Loucy (cell line): ENCODE measurements at regions not wholly inside any gene's neighbourhood (a gene's known extent, or its start where the extent isn't known, plus 50 kb on each side); places are given as distances from the start of the nearest gene placed in this dataset.

Source experiments
- H2AFZ ChIP-seq: fragments of 200-600 bp; sonication (generic); 2 replicates; pipeline ENCODE4 v1.6.0; 2016; ENCODE audit warnings: antibody characterized with exemption, mild to moderate bottlenecking, low read length, moderate library complexity
- H3F3A ChIP-seq: fragments of 200-600 bp; 2 replicates; pipeline ENCODE4 v1.6.0; 2016; ENCODE audit warnings: antibody characterized with exemption, low read depth, mild to moderate bottlenecking
- H3K27me3 ChIP-seq: fragments of 200-600 bp; sonication (generic); 2 replicates; pipeline ENCODE4 v1.6.1; 2014; ENCODE audit warnings: low read length, mild to moderate bottlenecking; ENCODE audit not compliant: insufficient read depth, poor library complexity, severe bottlenecking
- H3K36me3 ChIP-seq: fragments of 200-600 bp; sonication (generic); 2 replicates; pipeline ENCODE4 v1.6.1; 2016; ENCODE audit warnings: low read length; ENCODE audit not compliant: insufficient read depth
- H3K4me1 ChIP-seq: fragments of 200-600 bp; sonication (generic); 2 replicates; pipeline ENCODE4 v1.5.1; 2014; ENCODE audit warnings: low read length, mild to moderate bottlenecking; ENCODE audit not compliant: insufficient read depth, poor library complexity, severe bottlenecking
- H3K4me2 ChIP-seq: fragments of 200-600 bp; sonication (generic); 2 replicates; pipeline ENCODE4 v1.6.0; 2014; ENCODE audit warnings: antibody characterized with exemption, low read length, low read depth, mild to moderate bottlenecking; ENCODE audit not compliant: poor library complexity, severe bottlenecking
- H3K4me3 ChIP-seq: fragments of 200-600 bp; sonication (generic); 2 replicates; pipeline ENCODE4 v1.5.1; 2014; ENCODE audit warnings: low read length, mild to moderate bottlenecking, mixed read lengths; ENCODE audit not compliant: poor library complexity, severe bottlenecking
- H3K79me2 ChIP-seq: fragments of 200-600 bp; sonication (generic); 2 replicates; pipeline ENCODE4 v1.6.1; 2014; ENCODE audit warnings: low read length; ENCODE audit not compliant: insufficient read depth
- H3K9ac ChIP-seq: fragments of 200-600 bp; sonication (generic); 2 replicates; pipeline ENCODE4 v1.6.0; 2014; ENCODE audit warnings: mild to moderate bottlenecking, low read depth, low read length, moderate library complexity; ENCODE audit not compliant: poor library complexity, severe bottlenecking
- H3K9me2 ChIP-seq: fragments of 200-600 bp; sonication (generic); replicated peaks from 2 replicates; pipeline ENCODE4 v1.6.1; 2016; ENCODE audit warnings: low read depth, low read length, mixed read lengths
- H3K9me3 ChIP-seq: fragments of 200-600 bp; sonication (generic); 2 replicates; pipeline ENCODE4 v1.6.1; 2014; ENCODE audit warnings: mild to moderate bottlenecking, antibody characterized with exemption, low read length, low read depth; ENCODE audit not compliant: insufficient read depth
- H4K20me1 ChIP-seq: fragments of 200-600 bp; sonication (generic); 2 replicates; pipeline ENCODE4 v1.6.0; 2014; ENCODE audit warnings: antibody characterized with exemption, low read length, mild to moderate bottlenecking; ENCODE audit not compliant: insufficient read depth, poor library complexity, severe bottlenecking
- CTCF ChIP-seq: fragments of 200-600 bp; sonication (generic); conservative IDR thresholded peaks from 2 replicates; pipeline ENCODE4 v1.5.1; 2014; ENCODE audit warnings: mild to moderate bottlenecking, antibody characterized with exemption, low read length
- EZH2phosphoT487 ChIP-seq: fragments of 200-600 bp; IDR thresholded peaks from 2 replicates; pipeline ENCODE4 v1.6.1; 2018; ENCODE audit warnings: antibody characterized with exemption, mild to moderate bottlenecking, moderate library complexity, borderline replicate concordance

GRCh38 chr15:91435113-91435512 is 335.1 kb downstream of the SV2B start:
- H3K4me2 ChIP-seq, result no peak overlapping the region
- no peaks in the 10 kb centered on the region for H3K36me3 ChIP-seq
- H3K27me3 ChIP-seq, result no peaks in the 10 kb centered on the region
- no peak overlapping the region for H3K4me3 ChIP-seq
- H3F3A ChIP-seq, result no peaks in the 10 kb centered on the region
- no peaks in the 10 kb centered on the region for H4K20me1 ChIP-seq
- no peaks in the 10 kb centered on the region for H3K79me2 ChIP-seq
- H3K9me3 ChIP-seq, result no peaks in the 10 kb centered on the region
- H3K4me1 ChIP-seq, result no peaks in the 10 kb centered on the region
- TF ChIP-seq EZH2phosphoT487, result no peak
- no peak for TF ChIP-seq CTCF
- no peaks in the 10 kb centered on the region for H3K9me2 ChIP-seq
- no peak overlapping the region for H3K9ac ChIP-seq
- no peak overlapping the region for H2AFZ ChIP-seq

GRCh38 chr15:91444656-91445055 is 344.6 kb downstream of the SV2B start:
- Histone ChIP-seq H3K9ac (no peak overlapping the region), H3F3A (no peaks in the 10 kb centered on the region), H2AFZ (no peak overlapping the region), H3K9me2 (no peaks in the 10 kb centered on the region), H3K27me3 (no peaks in the 10 kb centered on the region), H3K79me2 (no peaks in the 10 kb centered on the region), H3K4me1 (no peaks in the 10 kb centered on the region), H3K36me3 (no peaks in the 10 kb centered on the region), H4K20me1 (no peaks in the 10 kb centered on the region), H3K4me2 (no peak overlapping the region), H3K9me3 (no peaks in the 10 kb centered on the region), H3K4me3 (no peak overlapping the region)
- TF ChIP-seq CTCF (no peak), EZH2phosphoT487 (no peak)

GRCh38 chr15:91445695-91446228 is 345.7 kb downstream of the SV2B start:
- no peaks in the 10 kb centered on the region for H3K36me3 ChIP-seq
- no peaks in the 10 kb centered on the region for H3K9me2 ChIP-seq
- no peaks in the 10 kb centered on the region for H3K27me3 ChIP-seq
- H3F3A ChIP-seq, result no peaks in the 10 kb centered on the region
- H3K9me3 ChIP-seq, result no peaks in the 10 kb centered on the region
- no peaks in the 10 kb centered on the region for H3K79me2 ChIP-seq
- H3K4me3 ChIP-seq, result no peak overlapping the region
- no peak overlapping the region for H2AFZ ChIP-seq
- H3K4me2 ChIP-seq, result no peak overlapping the region
- H3K4me1 ChIP-seq, result no peaks in the 10 kb centered on the region
- no peak overlapping the region for H3K9ac ChIP-seq
- H4K20me1 ChIP-seq, result no peaks in the 10 kb centered on the region
- no peak for TF ChIP-seq EZH2phosphoT487
- no peak for TF ChIP-seq CTCF
